Glutamatergic neuron (in vitro differentiated cells): ENCODE measurements at regions not wholly inside any gene's neighbourhood (a gene's known extent, or its start where the extent isn't known, plus 50 kb on each side); places are given as distances from the start of the nearest gene placed in this dataset.
"Not testable (repeated sequence)": the region's sequence is repeated elsewhere in the genome, so short reads cannot be mapped to it uniquely, and the experiment has no call there.

ENCODE experiments used
- DNase-seq: peaks from one replicate; pipeline ENCODE4 v3.0.0; 2022
- H3K27ac Mint-ChIP-seq: one replicate; pipeline ENCODE4 v1.8.0; 2020; ENCODE audit warnings: mild to moderate bottlenecking, mixed read lengths, inconsistent platforms; ENCODE audit not compliant: unreplicated experiment
- H3K27me3 Mint-ChIP-seq: one replicate; pipeline ENCODE4 v1.8.0; 2020; ENCODE audit warnings: mild to moderate bottlenecking, moderate library complexity, mixed read lengths, inconsistent platforms; ENCODE audit not compliant: unreplicated experiment
- H3K36me3 Mint-ChIP-seq: one replicate; pipeline ENCODE4 v1.8.0; 2020; ENCODE audit warnings: mild to moderate bottlenecking, mixed read lengths, inconsistent platforms; ENCODE audit not compliant: unreplicated experiment
- H3K4me1 Mint-ChIP-seq: one replicate; pipeline ENCODE4 v1.8.0; 2020; ENCODE audit warnings: mild to moderate bottlenecking, low read depth, mixed read lengths, inconsistent platforms; ENCODE audit not compliant: unreplicated experiment
- H3K4me3 Mint-ChIP-seq: one replicate; pipeline ENCODE4 v1.8.0; 2020; ENCODE audit warnings: mild to moderate bottlenecking, mixed read lengths, inconsistent platforms; ENCODE audit not compliant: unreplicated experiment
- H3K9me3 Mint-ChIP-seq: one replicate; pipeline ENCODE4 v1.8.0; 2020; ENCODE audit warnings: mild to moderate bottlenecking, moderate library complexity, mixed read lengths, inconsistent platforms; ENCODE audit not compliant: unreplicated experiment
- TF ChIP-seq, protein P1 (sequence below): fragments of 200-600 bp; sonication (generic); IDR thresholded peaks from one replicate; pipeline ENCODE4 v1.5.0; 2021; ENCODE audit not compliant: partially characterized antibody, unreplicated experiment

DNA sequence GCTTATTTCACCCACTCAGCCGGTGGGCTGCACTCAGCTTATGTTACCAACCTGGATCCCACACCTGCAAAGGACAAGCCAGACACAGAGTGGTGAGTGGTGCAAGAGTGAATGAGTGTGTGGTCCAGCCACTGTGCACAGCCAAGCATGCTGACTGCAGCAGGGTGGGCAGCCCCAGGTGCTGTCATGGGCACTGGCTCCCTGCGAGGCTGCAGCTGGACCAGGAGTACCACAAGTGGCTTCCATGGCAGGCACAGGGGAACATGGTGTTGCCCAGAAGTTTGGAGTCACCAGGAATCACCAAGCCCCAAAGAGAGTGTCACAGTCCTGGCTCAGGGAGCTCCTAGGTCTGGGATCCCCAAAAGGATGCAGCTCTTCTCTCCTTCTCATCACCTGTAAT is 1093.4 kb downstream of the KHDRBS2 start:
- no peaks in the 10 kb centered on the region for H3K27me3 Mint-ChIP-seq
- no peaks in the 10 kb centered on the region for H3K4me1 Mint-ChIP-seq
- H3K9me3 Mint-ChIP-seq, result no peaks in the 10 kb centered on the region
- H3K36me3 Mint-ChIP-seq, result no peaks in the 10 kb centered on the region
- no peak overlapping the region for H3K27ac Mint-ChIP-seq
- TF ChIP-seq, protein P1, sequence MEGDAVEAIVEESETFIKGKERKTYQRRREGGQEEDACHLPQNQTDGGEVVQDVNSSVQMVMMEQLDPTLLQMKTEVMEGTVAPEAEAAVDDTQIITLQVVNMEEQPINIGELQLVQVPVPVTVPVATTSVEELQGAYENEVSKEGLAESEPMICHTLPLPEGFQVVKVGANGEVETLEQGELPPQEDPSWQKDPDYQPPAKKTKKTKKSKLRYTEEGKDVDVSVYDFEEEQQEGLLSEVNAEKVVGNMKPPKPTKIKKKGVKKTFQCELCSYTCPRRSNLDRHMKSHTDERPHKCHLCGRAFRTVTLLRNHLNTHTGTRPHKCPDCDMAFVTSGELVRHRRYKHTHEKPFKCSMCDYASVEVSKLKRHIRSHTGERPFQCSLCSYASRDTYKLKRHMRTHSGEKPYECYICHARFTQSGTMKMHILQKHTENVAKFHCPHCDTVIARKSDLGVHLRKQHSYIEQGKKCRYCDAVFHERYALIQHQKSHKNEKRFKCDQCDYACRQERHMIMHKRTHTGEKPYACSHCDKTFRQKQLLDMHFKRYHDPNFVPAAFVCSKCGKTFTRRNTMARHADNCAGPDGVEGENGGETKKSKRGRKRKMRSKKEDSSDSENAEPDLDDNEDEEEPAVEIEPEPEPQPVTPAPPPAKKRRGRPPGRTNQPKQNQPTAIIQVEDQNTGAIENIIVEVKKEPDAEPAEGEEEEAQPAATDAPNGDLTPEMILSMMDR, result no peak
- no peak for DNase-seq
- no peak overlapping the region for H3K4me3 Mint-ChIP-seq

DNA sequence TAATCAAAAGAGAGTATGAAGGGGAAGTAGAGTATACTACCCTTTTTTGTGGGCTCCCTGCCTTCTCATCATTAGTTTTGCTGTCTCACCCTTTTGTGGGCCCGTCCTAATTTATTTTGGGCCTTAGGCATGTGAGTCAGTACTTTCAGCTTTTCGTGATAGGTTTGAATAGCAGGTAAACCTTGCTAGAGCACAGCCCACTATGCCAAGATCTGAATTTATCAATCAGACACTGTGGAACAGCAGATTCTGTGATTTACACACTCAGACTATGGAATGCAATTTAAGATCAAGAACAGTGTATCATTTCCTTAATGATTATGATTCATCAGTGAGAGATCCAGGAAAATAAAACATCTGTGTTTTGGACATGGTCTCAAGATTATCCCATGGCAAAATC is 1117.1 kb downstream of the KHDRBS2 start:
- H3K27ac Mint-ChIP-seq, result no peak overlapping the region
- H3K36me3 Mint-ChIP-seq, result no peaks in the 10 kb centered on the region
- TF ChIP-seq, protein P1, result no peak
- H3K27me3 Mint-ChIP-seq, result peaks cover 2% of the 10 kb centered on the region
- H3K4me3 Mint-ChIP-seq, result no peak overlapping the region
- H3K9me3 Mint-ChIP-seq, result no peaks in the 10 kb centered on the region
- H3K4me1 Mint-ChIP-seq, result no peaks in the 10 kb centered on the region
- no peak for DNase-seq

DNA sequence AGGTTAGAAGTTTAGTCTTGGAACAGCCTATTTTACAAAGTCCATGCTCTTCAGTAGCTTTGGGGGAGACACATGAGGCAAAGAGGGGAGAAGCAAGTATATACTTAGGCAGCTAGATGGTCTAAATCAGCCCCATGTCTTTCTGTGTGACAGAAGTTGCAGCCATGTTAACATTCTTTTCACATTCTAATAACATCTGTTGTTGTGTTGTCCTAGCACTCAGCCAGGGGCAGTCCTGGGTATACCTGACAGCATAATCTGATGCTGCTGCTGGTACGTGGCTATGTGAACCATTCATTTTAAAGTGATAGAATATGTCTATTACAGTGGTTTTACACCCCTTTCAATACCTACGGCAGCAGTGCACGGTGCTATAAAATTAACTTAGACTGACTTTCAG is 1137.0 kb downstream of the KHDRBS2 start:
- not testable (repeated sequence) for H3K4me3 Mint-ChIP-seq, H3K27me3 Mint-ChIP-seq, H3K27ac Mint-ChIP-seq, H3K36me3 Mint-ChIP-seq, DNase-seq, H3K4me1 Mint-ChIP-seq, H3K9me3 Mint-ChIP-seq

DNA sequence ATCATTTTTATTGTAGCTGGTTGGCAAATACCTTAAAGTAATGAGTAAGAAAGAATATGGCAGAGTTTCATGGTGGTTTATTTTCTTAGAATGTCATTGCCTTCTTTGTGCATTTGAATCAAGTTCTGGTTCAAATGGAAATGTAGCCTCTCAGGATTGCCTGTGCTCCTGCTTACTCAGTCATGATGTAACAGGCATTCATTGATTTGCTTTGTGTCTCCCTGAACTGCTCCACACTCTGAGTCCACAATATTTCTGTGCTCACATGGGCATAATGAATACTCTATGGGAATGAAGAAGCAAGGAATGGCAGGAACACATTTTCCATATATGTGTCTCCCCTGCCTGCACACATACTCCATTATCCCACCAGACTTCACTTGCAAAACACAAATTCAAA is 1143.8 kb downstream of the KHDRBS2 start:
- H3K4me1 Mint-ChIP-seq, DNase-seq, H3K4me3 Mint-ChIP-seq, H3K27ac Mint-ChIP-seq, H3K36me3 Mint-ChIP-seq, H3K9me3 Mint-ChIP-seq, H3K27me3 Mint-ChIP-seq: not testable (repeated sequence)

DNA sequence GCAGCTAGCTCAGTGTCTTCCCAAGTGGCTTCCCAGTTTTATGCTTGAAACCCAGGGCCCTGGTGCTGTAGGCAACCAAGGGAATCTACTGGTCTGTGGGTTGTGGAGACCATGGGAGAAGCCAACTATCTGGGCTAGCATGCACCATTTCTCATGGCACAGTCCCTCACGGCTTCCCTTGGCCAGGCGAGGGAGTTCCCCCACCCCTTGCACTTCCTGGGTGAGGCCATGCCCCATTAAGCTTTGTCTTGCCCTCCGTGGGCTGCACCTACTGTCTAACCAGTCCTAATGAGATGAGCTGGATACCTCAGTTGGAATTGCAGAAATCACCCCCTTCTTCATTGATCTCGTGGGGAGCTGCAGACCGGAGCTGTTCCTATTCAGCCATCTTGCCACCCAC is 1152.0 kb downstream of the KHDRBS2 start:
- no peak for DNase-seq
- H3K27ac Mint-ChIP-seq, result no peak overlapping the region
- TF ChIP-seq, protein P1, result no peak
- H3K4me3 Mint-ChIP-seq, result no peak overlapping the region
- H3K27me3 Mint-ChIP-seq, result no peaks in the 10 kb centered on the region
- H3K9me3 Mint-ChIP-seq, result peaks cover 4% of the 10 kb centered on the region
- H3K4me1 Mint-ChIP-seq, result no peaks in the 10 kb centered on the region
- peaks cover 5% of the 10 kb centered on the region for H3K36me3 Mint-ChIP-seq

DNA sequence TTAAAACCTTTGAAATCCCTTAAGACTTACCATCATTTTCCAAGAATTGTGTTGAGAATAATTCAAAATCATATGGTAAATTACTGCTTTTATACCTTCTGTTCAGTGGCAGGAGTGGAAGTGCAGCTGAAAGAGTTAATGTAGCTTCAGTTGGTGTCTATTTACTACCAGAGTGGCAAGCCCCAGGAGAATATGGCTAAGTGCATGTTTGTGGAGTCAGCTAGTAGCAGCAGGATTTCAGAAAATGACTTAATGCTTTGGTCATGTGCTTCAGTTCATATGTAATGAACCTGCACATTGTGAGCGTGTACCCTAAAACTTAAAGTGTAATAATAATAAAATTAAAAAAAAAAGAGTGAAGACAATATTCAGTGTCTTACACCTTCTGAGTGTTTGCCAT is 1171.8 kb downstream of the KHDRBS2 start:
- DNase-seq, H3K4me3 Mint-ChIP-seq, H3K9me3 Mint-ChIP-seq, H3K27me3 Mint-ChIP-seq, H3K36me3 Mint-ChIP-seq: not testable (repeated sequence)
- peaks cover 15% of the 10 kb centered on the region for H3K4me1 Mint-ChIP-seq
- peak overlapping the region; percentile 88 for H3K27ac Mint-ChIP-seq

DNA sequence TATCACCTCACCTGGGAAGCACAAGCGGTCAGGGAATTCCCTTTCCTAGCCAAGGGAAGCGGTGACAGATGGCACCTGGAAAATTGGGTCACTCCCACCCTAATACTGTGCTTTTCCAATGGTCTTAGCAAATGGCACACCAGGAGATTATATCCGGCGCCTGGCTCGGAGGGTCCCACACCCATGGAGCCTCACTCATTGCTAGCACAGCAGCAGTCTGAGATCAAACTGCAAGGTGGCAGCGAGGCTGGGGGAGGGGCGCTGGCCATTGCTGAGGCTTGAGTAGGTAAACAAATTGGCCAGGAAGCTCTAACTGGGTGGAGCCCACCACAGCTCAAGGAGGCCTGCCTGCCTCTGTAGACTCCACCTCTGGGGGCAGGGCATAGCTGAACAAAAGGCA is 1178.1 kb downstream of the KHDRBS2 start:
- H3K36me3 Mint-ChIP-seq, H3K27ac Mint-ChIP-seq, DNase-seq, H3K4me1 Mint-ChIP-seq, H3K9me3 Mint-ChIP-seq, H3K27me3 Mint-ChIP-seq, H3K4me3 Mint-ChIP-seq: not testable (repeated sequence)

DNA sequence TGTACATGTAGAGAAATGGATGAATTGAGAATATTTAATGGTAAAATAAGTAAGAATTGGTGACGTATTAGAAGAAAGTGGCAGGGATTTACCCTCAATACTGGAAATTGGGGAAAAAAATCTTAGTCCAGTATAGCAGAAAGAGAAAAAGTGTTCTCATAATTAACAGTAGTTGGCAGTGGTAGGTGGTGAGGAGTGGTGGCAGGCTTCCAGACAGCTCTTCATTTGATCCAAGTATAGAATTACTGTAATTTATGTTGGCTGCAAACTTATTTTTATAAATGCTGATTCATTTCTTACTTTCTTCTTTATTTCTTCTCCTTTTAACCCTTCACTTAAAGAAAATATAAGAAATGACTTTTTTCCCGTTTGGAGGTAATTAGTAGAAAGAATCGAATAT is 1182.4 kb downstream of the KHDRBS2 start:
- DNase-seq, H3K4me3 Mint-ChIP-seq, H3K9me3 Mint-ChIP-seq, H3K27me3 Mint-ChIP-seq, H3K27ac Mint-ChIP-seq, H3K4me1 Mint-ChIP-seq, H3K36me3 Mint-ChIP-seq: not testable (repeated sequence)
